ENCODE measurements at regions not wholly inside any gene's neighbourhood (a gene's known extent, or its start where the extent isn't known, plus 50 kb on each side); places are given as distances from the start of the nearest gene placed in this dataset.

- no peak for TF ChIP-seq CTCF (conservative IDR thresholded peaks at IDR 0.05)
- no peak for TF ChIP-seq ZFX (IDR thresholded peaks at IDR 0.05)
These were observed 56.4 kb upstream of the GPR31 start for GRCh38 chr6:167214206-167214605.

Measured in C4-2B (cell line).